ENCODE measurements at regions not wholly inside any gene's neighbourhood (a gene's known extent, or its start where the extent isn't known, plus 50 kb on each side); places are given as distances from the start of the nearest gene placed in this dataset.
A peak's percentile ranks its signal among the peaks of the same experiment; 100 is the strongest.

DNA sequence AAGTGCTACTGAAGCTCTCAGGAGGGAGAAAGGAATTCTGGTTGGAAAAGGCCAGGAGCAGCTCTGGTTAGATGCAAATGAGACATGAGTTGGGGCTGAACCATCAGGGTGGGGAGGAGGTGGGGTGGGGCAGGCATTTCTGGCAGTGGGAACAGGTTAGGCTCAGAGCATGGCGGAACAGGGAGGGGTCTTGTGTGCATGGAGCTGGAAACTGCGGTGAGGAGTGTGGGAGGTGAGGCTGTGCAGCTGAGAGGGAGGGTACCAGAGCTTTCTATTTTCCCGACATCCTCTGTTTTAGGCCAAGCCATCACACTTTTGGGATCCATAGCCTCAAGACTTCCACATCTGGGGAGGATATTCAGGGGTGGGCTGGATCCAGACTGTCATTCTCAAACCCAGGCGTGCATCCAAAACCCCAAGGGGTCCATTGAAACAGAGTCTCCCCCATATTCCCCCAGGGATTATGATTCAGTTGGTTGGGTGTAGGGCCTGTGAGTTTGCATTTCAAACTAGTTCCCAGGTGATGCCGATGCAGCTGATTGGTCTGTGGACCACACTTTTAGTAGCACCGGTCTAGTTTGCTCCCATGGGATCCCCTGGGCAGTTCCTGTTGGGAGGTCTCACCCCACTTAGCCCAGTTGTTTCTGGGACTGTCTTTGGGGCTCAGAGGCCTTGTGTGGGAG, 100.9 kb upstream of the TLE3 start:
- TF ChIP-seq, protein P1, sequence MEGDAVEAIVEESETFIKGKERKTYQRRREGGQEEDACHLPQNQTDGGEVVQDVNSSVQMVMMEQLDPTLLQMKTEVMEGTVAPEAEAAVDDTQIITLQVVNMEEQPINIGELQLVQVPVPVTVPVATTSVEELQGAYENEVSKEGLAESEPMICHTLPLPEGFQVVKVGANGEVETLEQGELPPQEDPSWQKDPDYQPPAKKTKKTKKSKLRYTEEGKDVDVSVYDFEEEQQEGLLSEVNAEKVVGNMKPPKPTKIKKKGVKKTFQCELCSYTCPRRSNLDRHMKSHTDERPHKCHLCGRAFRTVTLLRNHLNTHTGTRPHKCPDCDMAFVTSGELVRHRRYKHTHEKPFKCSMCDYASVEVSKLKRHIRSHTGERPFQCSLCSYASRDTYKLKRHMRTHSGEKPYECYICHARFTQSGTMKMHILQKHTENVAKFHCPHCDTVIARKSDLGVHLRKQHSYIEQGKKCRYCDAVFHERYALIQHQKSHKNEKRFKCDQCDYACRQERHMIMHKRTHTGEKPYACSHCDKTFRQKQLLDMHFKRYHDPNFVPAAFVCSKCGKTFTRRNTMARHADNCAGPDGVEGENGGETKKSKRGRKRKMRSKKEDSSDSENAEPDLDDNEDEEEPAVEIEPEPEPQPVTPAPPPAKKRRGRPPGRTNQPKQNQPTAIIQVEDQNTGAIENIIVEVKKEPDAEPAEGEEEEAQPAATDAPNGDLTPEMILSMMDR (IDR thresholded peaks at IDR 0.05), result no peak
- no peak for DNase-seq (ENCODE audit: low spot score)
- Histone ChIP-seq H3K27ac (no peak overlapping the region), H3K4me3 (no peak overlapping the region)

- H3K27ac ChIP-seq, result no peak overlapping the region
- H3K4me3 ChIP-seq, result no peak overlapping the region
- DNase-seq (ENCODE audit: low spot score), result no peak
- TF ChIP-seq, protein P1 (IDR thresholded peaks at IDR 0.05), result no peak
These were observed 100.2 kb upstream of the TLE3 start for GRCh38 chr15:70197945-70198361.

DNA sequence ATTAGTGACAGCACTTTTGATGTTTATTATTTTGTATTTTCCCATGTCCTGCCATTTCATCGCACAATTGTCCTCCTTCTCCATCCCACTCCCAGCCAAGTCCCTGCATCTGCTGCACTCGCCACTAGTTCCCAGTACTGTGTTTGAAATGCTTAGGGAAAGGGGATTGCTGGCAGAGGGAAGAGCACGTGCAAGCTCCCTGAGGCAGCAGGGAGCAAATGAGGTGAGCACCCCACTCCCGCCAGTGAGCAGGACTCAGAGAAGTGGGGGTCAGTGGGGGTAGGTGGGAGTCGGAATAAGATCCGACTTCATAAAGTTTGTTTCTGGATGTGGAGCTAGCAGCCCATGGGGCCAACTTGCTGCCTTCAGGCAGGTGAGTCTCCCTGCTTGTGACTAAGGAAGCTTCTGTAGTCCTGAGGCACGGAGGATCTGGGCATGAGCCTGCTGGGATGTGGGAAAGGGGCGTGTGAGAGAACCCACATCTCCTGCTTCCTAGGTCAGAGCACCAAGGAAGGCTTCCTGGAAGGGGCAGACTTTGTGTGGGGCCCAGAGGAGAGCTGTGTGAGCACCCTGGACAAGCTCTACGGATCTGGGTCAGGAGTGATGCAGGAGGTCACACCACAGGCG, 99.7 kb upstream of the TLE3 start:
- H3K4me3 ChIP-seq, result no peak overlapping the region
- TF ChIP-seq, protein P1 (IDR thresholded peaks at IDR 0.05), result no peak
- no peak overlapping the region for H3K27ac ChIP-seq
- DNase-seq (ENCODE audit: low spot score), result no peak

DNA sequence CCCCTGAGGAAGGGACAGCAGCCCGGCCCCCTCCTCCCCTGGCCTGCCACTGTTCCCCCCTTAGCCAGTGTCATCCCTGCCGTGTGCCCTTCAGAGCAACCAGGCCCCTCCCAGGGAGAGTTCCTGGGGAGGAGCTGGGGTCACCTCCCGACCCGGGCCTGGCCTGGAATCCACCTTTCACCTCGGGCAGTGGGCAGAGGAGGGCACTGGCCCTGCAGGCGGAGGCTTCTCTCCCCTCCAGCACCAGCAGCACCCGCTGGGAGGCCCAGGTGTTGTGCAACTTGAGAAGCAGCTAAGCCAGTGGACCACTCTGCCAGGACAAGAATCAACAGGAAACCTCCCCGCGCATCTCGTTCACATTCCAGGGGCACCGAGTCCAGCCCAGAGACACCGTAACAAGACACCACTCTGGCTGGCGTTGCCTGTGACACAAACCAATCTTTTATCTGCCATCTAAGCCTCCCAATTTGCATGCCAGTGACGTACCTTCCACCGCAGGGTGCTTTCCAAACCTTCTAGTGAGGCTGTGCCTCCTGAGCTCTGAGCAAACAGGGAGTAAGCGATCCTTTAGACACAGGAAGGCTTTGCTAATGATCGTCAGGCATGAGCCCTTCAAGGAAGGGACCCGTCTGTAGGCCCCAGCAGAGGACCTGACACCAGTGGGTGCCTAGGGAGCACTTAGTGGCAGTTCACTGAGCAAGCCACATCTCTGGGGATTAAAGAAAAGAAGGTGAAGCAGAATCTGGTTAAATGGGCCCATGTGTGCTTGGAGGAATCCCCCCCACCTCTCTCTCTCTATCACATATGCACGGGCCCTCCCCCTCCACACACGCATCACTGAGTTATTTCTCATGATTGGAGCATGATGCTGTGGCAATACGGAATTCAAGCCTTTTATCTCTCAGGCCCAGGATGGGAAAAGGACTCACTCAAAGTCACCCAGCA, 98.9 kb upstream of the TLE3 start:
- TF ChIP-seq, protein P1 (IDR thresholded peaks at IDR 0.05), result no peak
- DNase-seq (ENCODE audit: low spot score), result no peak
- Histone ChIP-seq H3K27ac (peak overlapping the region; percentile 71 to 74), H3K4me3 (no peak overlapping the region)

DNA sequence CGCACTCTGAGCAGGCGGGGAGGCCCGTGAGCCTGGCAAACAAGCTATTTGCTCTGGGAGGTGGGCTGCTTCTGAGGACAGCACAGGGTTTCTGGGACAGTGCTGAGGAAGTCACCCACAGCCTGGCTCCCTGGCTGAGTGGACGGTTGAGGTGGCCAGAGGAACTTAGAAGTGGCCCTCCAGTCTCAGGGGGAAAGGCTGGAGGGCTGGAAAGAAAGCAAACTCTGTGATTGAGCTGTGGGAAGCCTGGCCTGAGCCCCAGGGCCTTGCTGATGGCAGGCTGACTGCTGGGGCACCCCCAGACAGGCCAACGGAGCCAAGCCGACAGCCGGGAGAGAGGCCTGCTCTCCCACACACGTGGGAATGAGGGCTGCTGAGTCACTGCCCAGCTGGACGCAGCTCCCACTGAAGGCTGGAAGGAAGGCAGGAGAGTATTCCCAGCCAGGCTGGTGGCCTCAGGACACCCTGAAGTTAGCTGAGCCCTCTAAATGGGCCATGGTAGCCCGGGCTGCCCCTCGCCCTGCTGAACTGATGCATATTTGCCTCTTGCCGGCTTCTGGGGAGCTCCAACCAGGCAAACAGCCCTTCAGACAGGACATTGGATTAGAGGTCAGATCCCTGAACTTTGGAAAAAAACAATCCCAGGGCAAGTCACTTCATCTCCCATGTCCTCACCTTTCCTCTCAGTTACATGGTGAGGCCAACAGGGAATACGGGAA, 98.0 kb upstream of the TLE3 start:
- Histone ChIP-seq H3K4me3 (no peak overlapping the region), H3K27ac (peak overlapping the region; percentile 71 to 74)
- peak; percentile 89 for DNase-seq (ENCODE audit: low spot score)
- TF ChIP-seq, protein P1 (IDR thresholded peaks at IDR 0.05), result no peak

GRCh38 chr15:70195171-70195570, 97.5 kb upstream of the TLE3 start:
- Histone ChIP-seq H3K27ac (peak overlapping the region; percentile 71 to 74), H3K4me3 (no peak overlapping the region)
- DNase-seq (ENCODE audit: low spot score), result no peak
- TF ChIP-seq, protein P1 (IDR thresholded peaks at IDR 0.05), result no peak

Measured in coronary artery (tissue), 2 donors.